ENCODE measurements at regions not wholly inside any gene's neighbourhood (a gene's known extent, or its start where the extent isn't known, plus 50 kb on each side); places are given as distances from the start of the nearest gene placed in this dataset.

- ATAC-seq: no peak
- in situ Hi-C loops (cut with HindIII; ENCODE audit: low pct_unique_long_range_greater_than_20kb, low sequenced_read_pairs): no loop called here
Observed at GRCh38 chr15:35912196-35912595, 366.2 kb upstream of the DPH6 start.

GRCh38 chr15:35914573-35914972 is 368.6 kb upstream of the DPH6 start:
- BruUV-seq (replicated peaks): no TSS peak
- in situ Hi-C loops (cut with HindIII; ENCODE audit: low pct_unique_long_range_greater_than_20kb, low sequenced_read_pairs): no loop called here

More at GRCh38 chr15:35912196-35912595, 366.2 kb upstream of the DPH6 start:
- no TSS peak for BruUV-seq (replicated peaks)
- H3K4me3 ChIP-seq (ENCODE audit: low read depth in 2 of 2, low read length in 2 of 2): no peak overlapping the region
- ChIA-PET POLR2A (no interaction called here), CTCF (no interaction called here)
- no peak for DNase-seq (ENCODE audit: low read depth, low spot score)
- H3K27me3 ChIP-seq (ENCODE audit: control insufficient read depth, insufficient read depth, low read length): no peaks in the 10 kb centered on the region
- intact Hi-C loops (cut with micrococcal nuclease; ENCODE audit: unreplicated experiment): no loop called here
- no peak overlapping the region for H3K27ac ChIP-seq (ENCODE audit: low read length)
- TF ChIP-seq CTCF (IDR thresholded peaks at IDR 0.05) (no peak), REST (IDR thresholded peaks at IDR 0.05; ENCODE audit: insufficient read depth in 1 of 2, low read depth in 2 of 2, low read length in 1 of 2) (no peak), SIN3A (IDR thresholded peaks at IDR 0.05; ENCODE audit: borderline replicate concordance, insufficient read depth, low read depth, low read length) (no peak), TCF7L2 (IDR thresholded peaks at IDR 0.05; ENCODE audit: low read depth, low read length) (no peak), POLR2AphosphoS5 (IDR thresholded peaks at IDR 0.05; ENCODE audit: low read depth, low read length) (no peak)
- no peaks in the 10 kb centered on the region for H3K9me3 ChIP-seq (ENCODE audit: control insufficient read depth, insufficient read depth, low read depth, low read length)
- H3K36me3 ChIP-seq (ENCODE audit: control insufficient read depth, insufficient read depth, low read length): no peaks in the 10 kb centered on the region
- no peaks in the 10 kb centered on the region for H3K4me1 ChIP-seq (ENCODE audit: control insufficient read depth, insufficient read depth, low read length)

More at GRCh38 chr15:35914573-35914972, 368.6 kb upstream of the DPH6 start:
- Histone ChIP-seq H3K27ac (ENCODE audit: low read length) (no peak overlapping the region), H3K4me3 (ENCODE audit: low read depth in 2 of 2, low read length in 2 of 2) (no peak overlapping the region), H3K27me3 (ENCODE audit: control insufficient read depth, insufficient read depth, low read length) (no peaks in the 10 kb centered on the region), H3K4me1 (ENCODE audit: control insufficient read depth, insufficient read depth, low read length) (no peaks in the 10 kb centered on the region), H3K36me3 (ENCODE audit: control insufficient read depth, insufficient read depth, low read length) (no peaks in the 10 kb centered on the region), H3K9me3 (ENCODE audit: control insufficient read depth, insufficient read depth, low read depth, low read length) (no peaks in the 10 kb centered on the region)
- TF ChIP-seq SIN3A (IDR thresholded peaks at IDR 0.05; ENCODE audit: borderline replicate concordance, insufficient read depth, low read depth, low read length) (no peak), REST (IDR thresholded peaks at IDR 0.05; ENCODE audit: insufficient read depth in 1 of 2, low read depth in 2 of 2, low read length in 1 of 2) (no peak), TCF7L2 (IDR thresholded peaks at IDR 0.05; ENCODE audit: low read depth, low read length) (no peak), CTCF (IDR thresholded peaks at IDR 0.05) (no peak), POLR2AphosphoS5 (IDR thresholded peaks at IDR 0.05; ENCODE audit: low read depth, low read length) (no peak)
- DNase-seq (ENCODE audit: low read depth, low spot score): no peak
- ATAC-seq: no peak
- CTCF ChIA-PET: no interaction called here
- intact Hi-C loops (cut with micrococcal nuclease; ENCODE audit: unreplicated experiment): no loop called here
- POLR2A ChIA-PET: interaction anchor here (0.6 kb wide), 1 partner anchor 396 kb away, joined by 3 read pairs; no protein-coding TSS in a partner anchor

Data from Panc1 (cell line).